ENCODE measurements at regions not wholly inside any gene's neighbourhood (a gene's known extent, or its start where the extent isn't known, plus 50 kb on each side); places are given as distances from the start of the nearest gene placed in this dataset.

GRCh38 chr10:25786161-25786560 lies 147.9 kb upstream of the MYO3A start:
- intact Hi-C loops (cut with DNase I) = no loop called here
- Histone ChIP-seq H3K27ac (no peak overlapping the region), H3K36me3 (no peaks in the 10 kb centered on the region), H3K4me3 (no peak overlapping the region), H3K4me1 (no peaks in the 10 kb centered on the region), H3K9me3 (no peaks in the 10 kb centered on the region), H3K27me3 (no peaks in the 10 kb centered on the region)
- DNase-seq (ENCODE audit: extremely low spot score in 2 of 2) = no peak
- TF ChIP-seq POLR2AphosphoS5 (IDR thresholded peaks at IDR 0.05; ENCODE audit: insufficient read depth in 1 of 2, low read depth in 1 of 2) (no peak), POLR2A (IDR thresholded peaks at IDR 0.05) (no peak), CTCF (IDR thresholded peaks at IDR 0.05) (no peak)

- Histone ChIP-seq H3K9me3 (no peaks in the 10 kb centered on the region), H3K27me3 (no peaks in the 10 kb centered on the region), H3K4me3 (no peak overlapping the region), H3K4me1 (no peaks in the 10 kb centered on the region), H3K27ac (no peak overlapping the region), H3K36me3 (no peaks in the 10 kb centered on the region)
- no peak for TF ChIP-seq POLR2AphosphoS5 (IDR thresholded peaks at IDR 0.05; ENCODE audit: insufficient read depth in 1 of 2, low read depth in 1 of 2)
- TF ChIP-seq CTCF (IDR thresholded peaks at IDR 0.05) = no peak
- TF ChIP-seq POLR2A (IDR thresholded peaks at IDR 0.05) = no peak
- intact Hi-C loops (cut with DNase I) = no loop called here
- no peak for DNase-seq (ENCODE audit: extremely low spot score in 2 of 2)
Measured at GRCh38 chr10:25786899-25787298, 147.1 kb upstream of the MYO3A start.

GRCh38 chr10:25797888-25798429 lies 136.1 kb upstream of the MYO3A start:
- no peak overlapping the region for H3K4me3 ChIP-seq
- TF ChIP-seq POLR2A (IDR thresholded peaks at IDR 0.05) (no peak), CTCF (IDR thresholded peaks at IDR 0.05) (no peak), POLR2AphosphoS5 (IDR thresholded peaks at IDR 0.05; ENCODE audit: insufficient read depth in 1 of 2, low read depth in 1 of 2) (no peak)
- H3K36me3 ChIP-seq = no peaks in the 10 kb centered on the region
- no peaks in the 10 kb centered on the region for H3K9me3 ChIP-seq
- DNase-seq (ENCODE audit: extremely low spot score in 2 of 2) = no peak
- intact Hi-C loops (cut with DNase I) = no loop called here
- H3K27ac ChIP-seq = no peak overlapping the region
- no peaks in the 10 kb centered on the region for H3K4me1 ChIP-seq
- H3K27me3 ChIP-seq = no peaks in the 10 kb centered on the region

GRCh38 chr10:25804505-25804904 lies 129.5 kb upstream of the MYO3A start:
- no peak for DNase-seq (ENCODE audit: extremely low spot score in 2 of 2)
- no peaks in the 10 kb centered on the region for H3K9me3 ChIP-seq
- H3K36me3 ChIP-seq = no peaks in the 10 kb centered on the region
- intact Hi-C loops (cut with DNase I) = no loop called here
- H3K4me1 ChIP-seq = no peaks in the 10 kb centered on the region
- H3K27ac ChIP-seq = no peak overlapping the region
- TF ChIP-seq POLR2A (IDR thresholded peaks at IDR 0.05) = no peak
- TF ChIP-seq CTCF (IDR thresholded peaks at IDR 0.05) = no peak
- no peak for TF ChIP-seq POLR2AphosphoS5 (IDR thresholded peaks at IDR 0.05; ENCODE audit: insufficient read depth in 1 of 2, low read depth in 1 of 2)
- H3K4me3 ChIP-seq = no peak overlapping the region
- no peaks in the 10 kb centered on the region for H3K27me3 ChIP-seq

- intact Hi-C loops (cut with DNase I) = no loop called here
- Histone ChIP-seq H3K4me3 (no peak overlapping the region), H3K27ac (no peak overlapping the region), H3K27me3 (no peaks in the 10 kb centered on the region), H3K4me1 (no peaks in the 10 kb centered on the region), H3K9me3 (no peaks in the 10 kb centered on the region), H3K36me3 (no peaks in the 10 kb centered on the region)
- no peak for TF ChIP-seq CTCF (IDR thresholded peaks at IDR 0.05)
- no peak for TF ChIP-seq POLR2A (IDR thresholded peaks at IDR 0.05)
- DNase-seq (ENCODE audit: extremely low spot score in 2 of 2) = no peak
Measured at GRCh38 chr10:25805986-25806385, 128.0 kb upstream of the MYO3A start.
